ENCODE measurements at regions not wholly inside any gene's neighbourhood (a gene's known extent, or its start where the extent isn't known, plus 50 kb on each side); places are given as distances from the start of the nearest gene placed in this dataset.

DNA sequence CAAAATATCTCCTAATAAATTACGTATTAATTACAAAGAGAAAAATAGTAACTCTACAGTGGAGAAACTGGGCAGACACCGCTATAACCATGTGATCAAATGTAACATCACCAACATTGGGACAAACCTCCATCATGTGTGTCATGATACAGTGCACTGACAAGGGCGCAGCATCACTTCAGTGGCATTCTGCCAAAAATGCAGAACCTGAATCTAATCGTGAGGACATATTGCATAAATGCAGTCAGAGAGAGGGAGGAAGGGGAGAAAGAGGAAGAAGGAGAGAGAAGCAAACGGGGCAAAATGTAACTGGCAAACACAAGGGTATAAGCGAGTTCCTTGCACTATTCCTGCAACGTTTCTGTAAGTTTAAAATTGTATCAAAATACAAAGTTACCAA lies 74.2 kb upstream of the MARCHF10 start:
- TF ChIP-seq, protein P1, sequence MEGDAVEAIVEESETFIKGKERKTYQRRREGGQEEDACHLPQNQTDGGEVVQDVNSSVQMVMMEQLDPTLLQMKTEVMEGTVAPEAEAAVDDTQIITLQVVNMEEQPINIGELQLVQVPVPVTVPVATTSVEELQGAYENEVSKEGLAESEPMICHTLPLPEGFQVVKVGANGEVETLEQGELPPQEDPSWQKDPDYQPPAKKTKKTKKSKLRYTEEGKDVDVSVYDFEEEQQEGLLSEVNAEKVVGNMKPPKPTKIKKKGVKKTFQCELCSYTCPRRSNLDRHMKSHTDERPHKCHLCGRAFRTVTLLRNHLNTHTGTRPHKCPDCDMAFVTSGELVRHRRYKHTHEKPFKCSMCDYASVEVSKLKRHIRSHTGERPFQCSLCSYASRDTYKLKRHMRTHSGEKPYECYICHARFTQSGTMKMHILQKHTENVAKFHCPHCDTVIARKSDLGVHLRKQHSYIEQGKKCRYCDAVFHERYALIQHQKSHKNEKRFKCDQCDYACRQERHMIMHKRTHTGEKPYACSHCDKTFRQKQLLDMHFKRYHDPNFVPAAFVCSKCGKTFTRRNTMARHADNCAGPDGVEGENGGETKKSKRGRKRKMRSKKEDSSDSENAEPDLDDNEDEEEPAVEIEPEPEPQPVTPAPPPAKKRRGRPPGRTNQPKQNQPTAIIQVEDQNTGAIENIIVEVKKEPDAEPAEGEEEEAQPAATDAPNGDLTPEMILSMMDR (IDR thresholded peaks at IDR 0.05) = no peak
- no peak for TF ChIP-seq POLR2A (IDR thresholded peaks at IDR 0.05)
